ENCODE measurements at regions not wholly inside any gene's neighbourhood (a gene's known extent, or its start where the extent isn't known, plus 50 kb on each side); places are given as distances from the start of the nearest gene placed in this dataset.

DNA sequence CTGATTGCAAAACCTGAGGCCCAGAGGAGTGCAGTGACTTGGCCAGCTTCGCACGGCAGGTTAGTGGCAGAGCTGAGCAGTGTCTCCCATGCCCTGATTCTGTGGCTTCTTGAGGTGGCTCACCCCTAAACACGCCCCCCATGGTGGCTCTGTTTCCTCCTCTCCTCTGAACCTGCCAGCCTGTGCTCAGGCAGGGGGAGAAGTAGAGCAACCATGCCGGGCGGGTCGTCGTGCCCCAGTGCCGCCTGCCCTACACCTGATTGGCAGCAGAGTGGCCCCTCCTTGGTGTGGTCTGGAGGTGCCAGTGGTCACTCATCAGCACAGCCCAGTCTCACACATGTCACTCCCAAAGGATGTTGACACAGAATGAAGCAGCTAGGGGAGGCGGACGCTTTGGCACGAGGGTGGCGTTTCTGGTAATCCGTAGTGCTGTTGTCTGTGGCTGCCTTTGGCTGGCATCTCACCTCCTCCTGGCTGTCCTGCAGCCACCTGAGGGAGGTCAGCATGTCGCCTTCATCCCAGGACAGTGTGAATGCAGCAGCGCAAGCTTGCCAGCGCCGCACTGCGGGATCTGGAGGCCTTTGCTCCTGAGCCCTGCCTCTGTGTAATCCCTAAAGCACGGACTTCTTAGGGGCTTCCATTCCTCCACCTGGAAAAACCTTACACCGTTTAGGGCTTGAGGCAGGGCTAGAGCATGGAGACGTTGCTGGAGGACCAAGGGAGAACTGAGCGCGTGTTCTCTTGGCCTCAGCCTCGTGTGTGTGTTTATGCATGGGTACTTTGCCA, 294.7 kb downstream of the SEC14L1 start:
- TF ChIP-seq FOXP2 (optimal IDR thresholded peaks at IDR 0.05; ENCODE audit: borderline replicate concordance, extremely low read depth, extremely low read length, insufficient read depth) (no peak), TAF1 (IDR thresholded peaks at IDR 0.05; ENCODE audit: borderline replicate concordance, insufficient read depth, low read length) (no peak), POLR2AphosphoS5 (IDR thresholded peaks at IDR 0.05; ENCODE audit: low read depth, low read length) (no peak)

DNA sequence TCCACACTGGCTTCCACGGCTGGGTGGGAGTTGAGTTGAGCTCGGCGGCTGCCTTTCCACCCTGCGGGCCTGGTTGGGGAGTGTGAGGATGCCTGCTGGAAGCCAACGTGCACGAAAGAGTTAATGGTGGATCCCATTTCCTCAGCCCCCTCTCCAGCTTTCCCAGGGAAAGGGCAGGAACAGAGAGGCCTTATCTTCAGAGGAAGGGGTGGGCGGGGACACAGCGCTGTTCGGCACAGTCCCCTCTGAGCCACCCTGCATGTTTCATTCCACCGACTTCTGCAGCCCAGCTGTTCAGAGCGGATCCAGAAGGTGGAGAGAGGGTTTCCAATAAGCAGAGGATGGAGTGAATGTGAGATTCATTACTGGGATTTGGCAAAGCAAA, 295.3 kb downstream of the SEC14L1 start:
- TF ChIP-seq SIN3A (IDR thresholded peaks at IDR 0.05; ENCODE audit: borderline replicate concordance, insufficient read depth, low read length), result no peak
- no peak for TF ChIP-seq TAF1 (IDR thresholded peaks at IDR 0.05; ENCODE audit: borderline replicate concordance, insufficient read depth, low read length)
- TF ChIP-seq, protein P1, sequence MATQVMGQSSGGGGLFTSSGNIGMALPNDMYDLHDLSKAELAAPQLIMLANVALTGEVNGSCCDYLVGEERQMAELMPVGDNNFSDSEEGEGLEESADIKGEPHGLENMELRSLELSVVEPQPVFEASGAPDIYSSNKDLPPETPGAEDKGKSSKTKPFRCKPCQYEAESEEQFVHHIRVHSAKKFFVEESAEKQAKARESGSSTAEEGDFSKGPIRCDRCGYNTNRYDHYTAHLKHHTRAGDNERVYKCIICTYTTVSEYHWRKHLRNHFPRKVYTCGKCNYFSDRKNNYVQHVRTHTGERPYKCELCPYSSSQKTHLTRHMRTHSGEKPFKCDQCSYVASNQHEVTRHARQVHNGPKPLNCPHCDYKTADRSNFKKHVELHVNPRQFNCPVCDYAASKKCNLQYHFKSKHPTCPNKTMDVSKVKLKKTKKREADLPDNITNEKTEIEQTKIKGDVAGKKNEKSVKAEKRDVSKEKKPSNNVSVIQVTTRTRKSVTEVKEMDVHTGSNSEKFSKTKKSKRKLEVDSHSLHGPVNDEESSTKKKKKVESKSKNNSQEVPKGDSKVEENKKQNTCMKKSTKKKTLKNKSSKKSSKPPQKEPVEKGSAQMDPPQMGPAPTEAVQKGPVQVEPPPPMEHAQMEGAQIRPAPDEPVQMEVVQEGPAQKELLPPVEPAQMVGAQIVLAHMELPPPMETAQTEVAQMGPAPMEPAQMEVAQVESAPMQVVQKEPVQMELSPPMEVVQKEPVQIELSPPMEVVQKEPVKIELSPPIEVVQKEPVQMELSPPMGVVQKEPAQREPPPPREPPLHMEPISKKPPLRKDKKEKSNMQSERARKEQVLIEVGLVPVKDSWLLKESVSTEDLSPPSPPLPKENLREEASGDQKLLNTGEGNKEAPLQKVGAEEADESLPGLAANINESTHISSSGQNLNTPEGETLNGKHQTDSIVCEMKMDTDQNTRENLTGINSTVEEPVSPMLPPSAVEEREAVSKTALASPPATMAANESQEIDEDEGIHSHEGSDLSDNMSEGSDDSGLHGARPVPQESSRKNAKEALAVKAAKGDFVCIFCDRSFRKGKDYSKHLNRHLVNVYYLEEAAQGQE (IDR thresholded peaks at IDR 0.05; ENCODE audit: insufficient read depth in 1 of 2, low read depth in 2 of 2, low read length in 2 of 2), result no peak
- TF ChIP-seq FOXP2 (optimal IDR thresholded peaks at IDR 0.05; ENCODE audit: borderline replicate concordance, extremely low read depth, extremely low read length, insufficient read depth), result no peak
- TF ChIP-seq POLR2AphosphoS5 (IDR thresholded peaks at IDR 0.05; ENCODE audit: low read depth, low read length), result no peak

DNA sequence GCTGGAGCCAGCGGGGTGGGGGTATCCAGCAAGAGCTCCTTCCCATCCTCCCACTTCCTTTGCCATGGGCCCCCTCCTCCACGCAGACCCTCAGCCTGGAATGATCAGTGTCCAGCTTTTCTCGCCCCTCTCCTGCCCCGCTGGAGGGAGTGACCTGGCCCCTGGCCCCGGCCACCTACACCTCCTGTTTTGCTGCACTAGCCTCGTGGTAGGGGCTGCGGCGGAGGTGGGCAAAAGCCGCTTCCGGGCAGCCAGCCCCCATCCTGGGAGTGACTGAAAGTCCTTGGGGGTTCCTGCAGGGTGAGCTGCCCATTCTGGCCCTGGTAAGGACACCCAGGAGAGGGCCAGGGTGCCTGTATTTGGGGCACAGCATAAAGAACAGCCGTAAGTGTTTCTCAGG, 295.7 kb downstream of the SEC14L1 start:
- TF ChIP-seq, protein P1 (IDR thresholded peaks at IDR 0.05; ENCODE audit: insufficient read depth in 1 of 2, low read depth in 2 of 2, low read length in 2 of 2), result no peak
- TF ChIP-seq FOXP2 (optimal IDR thresholded peaks at IDR 0.05; ENCODE audit: borderline replicate concordance, extremely low read depth, extremely low read length, insufficient read depth), result no peak
- TF ChIP-seq TAF1 (IDR thresholded peaks at IDR 0.05; ENCODE audit: borderline replicate concordance, insufficient read depth, low read length), result no peak
- no peak for TF ChIP-seq POLR2AphosphoS5 (IDR thresholded peaks at IDR 0.05; ENCODE audit: low read depth, low read length)
- no peak for TF ChIP-seq SIN3A (IDR thresholded peaks at IDR 0.05; ENCODE audit: borderline replicate concordance, insufficient read depth, low read length)

DNA sequence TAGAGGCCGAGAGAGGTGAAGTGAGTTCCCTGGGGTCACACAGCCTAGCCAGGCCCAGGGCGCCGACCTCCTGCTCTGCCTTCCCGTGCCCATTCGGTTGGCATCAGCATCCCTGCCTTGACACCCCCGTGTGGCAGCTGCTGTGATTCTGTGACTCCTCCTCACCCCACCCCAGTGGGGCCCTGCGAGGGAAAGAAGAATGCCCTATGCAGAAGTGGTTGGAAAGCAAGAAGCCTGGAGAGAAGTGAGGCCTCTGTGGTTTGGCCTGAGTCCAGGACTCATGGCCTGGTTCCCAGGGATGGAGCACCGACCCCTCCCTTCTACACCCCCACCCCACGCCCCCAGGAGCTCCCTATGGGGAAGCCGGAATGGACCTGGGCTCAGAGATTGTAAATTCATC, 296.2 kb downstream of the SEC14L1 start:
- no peak for TF ChIP-seq TAF1 (IDR thresholded peaks at IDR 0.05; ENCODE audit: borderline replicate concordance, insufficient read depth, low read length)
- TF ChIP-seq POLR2AphosphoS5 (IDR thresholded peaks at IDR 0.05; ENCODE audit: low read depth, low read length), result no peak
- no peak for TF ChIP-seq FOXP2 (optimal IDR thresholded peaks at IDR 0.05; ENCODE audit: borderline replicate concordance, extremely low read depth, extremely low read length, insufficient read depth)
- TF ChIP-seq SIN3A (IDR thresholded peaks at IDR 0.05; ENCODE audit: borderline replicate concordance, insufficient read depth, low read length), result no peak
- TF ChIP-seq, protein P1 (IDR thresholded peaks at IDR 0.05; ENCODE audit: insufficient read depth in 1 of 2, low read depth in 2 of 2, low read length in 2 of 2), result no peak

DNA sequence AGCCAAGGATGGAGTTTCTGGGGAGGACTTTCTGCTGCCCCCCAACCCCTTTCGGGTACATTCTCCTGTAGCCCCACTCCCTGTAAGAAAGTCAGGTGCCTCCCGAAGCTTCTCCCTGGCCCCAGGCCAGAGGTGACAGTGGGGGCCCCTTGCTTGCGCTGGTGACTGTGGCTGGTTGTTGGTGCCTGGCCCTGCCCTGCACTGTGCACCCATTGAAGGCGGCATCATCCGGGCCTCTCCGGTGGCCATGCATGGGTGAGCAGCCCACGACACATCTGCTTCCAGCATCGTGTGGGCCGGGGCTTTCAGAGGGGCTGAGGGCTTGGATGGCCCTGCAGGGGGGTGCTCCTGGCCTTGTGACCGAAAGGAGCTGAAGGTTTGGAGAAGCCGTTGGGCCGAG, 297.0 kb downstream of the SEC14L1 start:
- no peak for TF ChIP-seq TAF1 (IDR thresholded peaks at IDR 0.05; ENCODE audit: borderline replicate concordance, insufficient read depth, low read length)
- no peak for TF ChIP-seq FOXP2 (optimal IDR thresholded peaks at IDR 0.05; ENCODE audit: borderline replicate concordance, extremely low read depth, extremely low read length, insufficient read depth)
- TF ChIP-seq POLR2AphosphoS5 (IDR thresholded peaks at IDR 0.05; ENCODE audit: low read depth, low read length), result no peak
- TF ChIP-seq SIN3A (IDR thresholded peaks at IDR 0.05; ENCODE audit: borderline replicate concordance, insufficient read depth, low read length), result no peak
- TF ChIP-seq, protein P1 (IDR thresholded peaks at IDR 0.05; ENCODE audit: insufficient read depth in 1 of 2, low read depth in 2 of 2, low read length in 2 of 2), result no peak

Data from PFSK-1 (cell line).